HPDE6-E6E7 (cell line): ENCODE measurements at regions not wholly inside any gene's neighbourhood (a gene's known extent, or its start where the extent isn't known, plus 50 kb on each side); places are given as distances from the start of the nearest gene placed in this dataset.

Experiments
- DNase-seq: peaks from one replicate; pipeline ENCODE4 v3.0.0; 2011; ENCODE audit warnings: missing footprints; ENCODE audit errors: extremely low spot score

- DNase-seq: no peak
Measured at GRCh38 chr1:240672132-240672811, 60.3 kb upstream of the GREM2 start.

GRCh38 chr1:240667351-240667750 lies 55.4 kb upstream of the GREM2 start:
- no peak for DNase-seq

- DNase-seq: no peak
Measured at GRCh38 chr1:240666568-240667198, 54.7 kb upstream of the GREM2 start.

GRCh38 chr1:240663169-240663879 lies 51.4 kb upstream of the GREM2 start:
- no peak for DNase-seq
